MM.1S (cell line): ENCODE measurements at regions not wholly inside any gene's neighbourhood (a gene's known extent, or its start where the extent isn't known, plus 50 kb on each side); places are given as distances from the start of the nearest gene placed in this dataset.

ENCODE experiments used
- DNase-seq: peaks from one replicate; pipeline ENCODE4 v3.0.0-alpha.2; 2015
- H2AFZ ChIP-seq: fragments of 300-600 bp; sonication (generic); 2 replicates; pipeline ENCODE4 v1.6.0; 2016; ENCODE audit warnings: antibody characterized with exemption, low read length
- H3F3A ChIP-seq: fragments of 300-600 bp; sonication (generic); 2 replicates; pipeline ENCODE4 v1.6.1; 2016; ENCODE audit warnings: mild to moderate bottlenecking, antibody characterized with exemption, low read length, moderate library complexity, mixed read lengths; ENCODE audit not compliant: insufficient read depth
- H3K27ac ChIP-seq: fragments of 300-600 bp; sonication (generic); 2 replicates; pipeline ENCODE4 v1.5.1; 2016; ENCODE audit warnings: mild to moderate bottlenecking, low read length
- H3K27me3 ChIP-seq: fragments of 300-600 bp; sonication (generic); replicated peaks from 2 replicates; pipeline ENCODE4 v1.6.0; 2016; ENCODE audit warnings: low read length; ENCODE audit not compliant: insufficient read depth
- H3K36me3 ChIP-seq: fragments of 300-600 bp; sonication (generic); replicated peaks from 2 replicates; pipeline ENCODE4 v1.6.1; 2016; ENCODE audit warnings: mild to moderate bottlenecking, low read length, mixed read lengths; ENCODE audit not compliant: insufficient read depth
- H3K4me1 ChIP-seq: fragments of 300-600 bp; sonication (generic); 2 replicates; pipeline ENCODE4 v1.6.1; 2016; ENCODE audit warnings: low read length, mixed read lengths
- H3K4me2 ChIP-seq: fragments of 300-600 bp; sonication (generic); 2 replicates; pipeline ENCODE4 v1.6.0; 2016; ENCODE audit warnings: low read depth, low read length
- H3K4me3 ChIP-seq: fragments of 300-600 bp; sonication (generic); 2 replicates; pipeline ENCODE4 v1.5.1; 2016; ENCODE audit warnings: low read length, mixed read lengths
- H3K79me2 ChIP-seq: fragments of 300-600 bp; sonication (generic); 2 replicates; pipeline ENCODE4 v1.6.1; 2016; ENCODE audit warnings: mixed run types, low read length, mixed read lengths
- H3K9ac ChIP-seq: fragments of 300-600 bp; sonication (generic); 2 replicates; pipeline ENCODE4 v1.6.1; 2016; ENCODE audit warnings: low read length, mixed read lengths
- H3K9me2 ChIP-seq: fragments of 300-600 bp; sonication (generic); replicated peaks from 2 replicates; pipeline ENCODE4 v1.6.1; 2016; ENCODE audit warnings: mild to moderate bottlenecking, low read length, mixed read lengths; ENCODE audit not compliant: insufficient read depth
- H3K9me3 ChIP-seq: fragments of 300-600 bp; sonication (generic); replicated peaks from 2 replicates; pipeline ENCODE4 v1.6.1; 2016; ENCODE audit warnings: mild to moderate bottlenecking, low read length, mixed read lengths; ENCODE audit not compliant: insufficient read depth
- H4K20me1 ChIP-seq: fragments of 300-600 bp; sonication (generic); 2 replicates; pipeline ENCODE4 v1.6.1; 2016; ENCODE audit warnings: mild to moderate bottlenecking, low read length, moderate library complexity, mixed read lengths; ENCODE audit not compliant: insufficient read depth
- CTCF ChIP-seq: fragments of 300-600 bp; sonication (generic); IDR thresholded peaks from 2 replicates; pipeline ENCODE4 v1.5.1; 2016; ENCODE audit warnings: antibody characterized with exemption, low read length, mixed read lengths
- EZH2 ChIP-seq: fragments of 300-600 bp; sonication (generic); optimal IDR thresholded peaks from 2 replicates; pipeline ENCODE3; 2017; ENCODE audit warnings: low read depth, mild to moderate bottlenecking, antibody characterized with exemption, low read length, mixed read lengths
- EZH2phosphoT487 ChIP-seq: fragments of 300-600 bp; sonication (generic); IDR thresholded peaks from 2 replicates; pipeline ENCODE4 v1.6.1; 2018; ENCODE audit warnings: antibody characterized with exemption, low read length

GRCh38 chr12:131249246-131250027 is 295.7 kb downstream of the ADGRD1 start:
- TF ChIP-seq EZH2phosphoT487 = no peak
- TF ChIP-seq CTCF = no peak
- TF ChIP-seq EZH2 = no peak

GRCh38 chr12:131250028-131250950 is 296.6 kb downstream of the ADGRD1 start:
- Histone ChIP-seq H4K20me1 (no peaks in the 10 kb centered on the region), H2AFZ (no peak overlapping the region), H3K4me3 (no peak overlapping the region), H3K79me2 (no peaks in the 10 kb centered on the region), H3K4me1 (no peaks in the 10 kb centered on the region), H3K27me3 (no peaks in the 10 kb centered on the region), H3K9ac (no peak overlapping the region), H3K4me2 (no peak overlapping the region), H3K36me3 (no peaks in the 10 kb centered on the region), H3K9me2 (no peaks in the 10 kb centered on the region), H3K27ac (no peak overlapping the region), H3K9me3 (no peaks in the 10 kb centered on the region), H3F3A (no peaks in the 10 kb centered on the region)
- no peak for DNase-seq
- TF ChIP-seq EZH2 (no peak), EZH2phosphoT487 (no peak), CTCF (no peak)

More at GRCh38 chr12:131249246-131250027, 295.7 kb downstream of the ADGRD1 start:
- no peak for DNase-seq
- no peak overlapping the region for H3K4me2 ChIP-seq
- no peak overlapping the region for H3K9ac ChIP-seq
- no peaks in the 10 kb centered on the region for H3K4me1 ChIP-seq
- H3K9me2 ChIP-seq = no peaks in the 10 kb centered on the region
- no peak overlapping the region for H3K27ac ChIP-seq
- no peaks in the 10 kb centered on the region for H3K27me3 ChIP-seq
- no peaks in the 10 kb centered on the region for H3K36me3 ChIP-seq
- H2AFZ ChIP-seq = no peak overlapping the region
- no peaks in the 10 kb centered on the region for H3F3A ChIP-seq
- no peaks in the 10 kb centered on the region for H4K20me1 ChIP-seq
- no peaks in the 10 kb centered on the region for H3K79me2 ChIP-seq
- H3K4me3 ChIP-seq = no peak overlapping the region
- no peaks in the 10 kb centered on the region for H3K9me3 ChIP-seq

- Histone ChIP-seq H3K27me3 (no peaks in the 10 kb centered on the region), H3F3A (no peaks in the 10 kb centered on the region), H3K79me2 (no peaks in the 10 kb centered on the region), H3K9me3 (no peaks in the 10 kb centered on the region), H2AFZ (no peak overlapping the region), H3K36me3 (no peaks in the 10 kb centered on the region), H3K9me2 (no peaks in the 10 kb centered on the region), H3K4me1 (no peaks in the 10 kb centered on the region), H3K27ac (no peak overlapping the region), H4K20me1 (no peaks in the 10 kb centered on the region), H3K9ac (no peak overlapping the region), H3K4me2 (no peak overlapping the region), H3K4me3 (no peak overlapping the region)
- no peak for DNase-seq
- TF ChIP-seq EZH2 (no peak), EZH2phosphoT487 (no peak), CTCF (no peak)
These were observed 297.2 kb downstream of the ADGRD1 start for GRCh38 chr12:131250951-131251315.
